Endothelial cell of umbilical vein (primary cell): ENCODE measurements at regions not wholly inside any gene's neighbourhood (a gene's known extent, or its start where the extent isn't known, plus 50 kb on each side); places are given as distances from the start of the nearest gene placed in this dataset.

Experiments
- BruUV-seq: library from RNA; stranded (reverse); fragments of 400-500 nt; replicated peaks from 2 replicates; lab custom pipeline; 2021; lab: Mats Ljungman, UMichigan
- CTCF ChIA-PET: fragments of 300-600, 350-600 bp; sonication (Branson Sonifier 250); formaldehyde crosslinking; loops from one replicate; lab custom pipeline; 2021; ENCODE audit warnings: antibody characterized with exemption, inconsistent platforms; lab: Charles Lee
- POLR2A ChIA-PET: fragments of 300-600, 350-600 bp; sonication (Branson Sonifier 250); formaldehyde crosslinking; loops from one replicate; lab custom pipeline; 2021; ENCODE audit warnings: antibody characterized with exemption, inconsistent platforms; lab: Charles Lee
- DNase-seq: peaks from one replicate; pipeline ENCODE4 v3.0.0-alpha.2; 2011; ENCODE audit warnings: low read depth, low spot score
- FAIRE-seq: peaks from 2 replicates; lab custom pipeline; 2011; peaks lifted over from hg19 to GRCh38; lab: Jason Lieb, UNC
- H2AFZ ChIP-seq: 2 replicates; pipeline ENCODE4 v1.6.0; 2012; ENCODE audit warnings: low read depth, low read length, control low read depth, inconsistent platforms
- H3K27ac ChIP-seq: 2 replicates; pipeline ENCODE4 v1.5.1; 2011; ENCODE audit warnings: low read depth, mild to moderate bottlenecking, control low read depth, low read length, moderate library complexity; ENCODE audit not compliant: insufficient read depth
- H3K27me3 ChIP-seq, 2 experiments: 2 replicates each; pipeline versions ENCODE4 v1.6.0 to v1.6.1; 2011; ENCODE audit warnings: low read length in 2 of 2, mixed read lengths in 1 of 2; ENCODE audit not compliant: control insufficient read depth in 2 of 2, insufficient read depth in 2 of 2
- H3K36me3 ChIP-seq, 2 experiments: 2 replicates in 1 of 2; 3 replicates in 1 of 2; pipeline ENCODE4 v1.5.1; 2011; ENCODE audit warnings: low read length in 2 of 2, mild to moderate bottlenecking in 1 of 2, moderate library complexity in 1 of 2; ENCODE audit not compliant: control insufficient read depth in 2 of 2, insufficient read depth in 2 of 2; ENCODE audit errors: extremely low read depth in 1 of 2
- H3K4me1 ChIP-seq: 3 replicates; pipeline ENCODE4 v1.5.1; 2011; ENCODE audit warnings: mild to moderate bottlenecking, low read length; ENCODE audit not compliant: control insufficient read depth, insufficient read depth; ENCODE audit errors: extremely low read depth
- H3K4me2 ChIP-seq: 2 replicates; pipeline ENCODE4 v1.6.1; 2011; ENCODE audit warnings: low read length, control low read depth, mixed read lengths; ENCODE audit not compliant: insufficient read depth
- H3K4me3 ChIP-seq, 3 experiments: fragments of 200-600 bp in 1 of 3; sonication (generic), shearing (Covaris generic) in 1 of 3; replicated peaks in 1 of 3; 2 replicates each; pipeline ENCODE4 v1.5.1; 2011 to 2016; ENCODE audit warnings: control low read depth in 3 of 3, low read length in 3 of 3, mild to moderate bottlenecking in 2 of 3, inconsistent platforms in 1 of 3, low read depth in 1 of 3, moderate library complexity in 1 of 3; ENCODE audit not compliant: insufficient read depth in 1 of 3
- H3K79me2 ChIP-seq: 2 replicates; pipeline ENCODE4 v1.6.0; 2012; ENCODE audit warnings: low read length, inconsistent platforms; ENCODE audit not compliant: control insufficient read depth, insufficient read depth
- H3K9ac ChIP-seq: replicated peaks from 2 replicates; pipeline ENCODE3; 2011; ENCODE audit warnings: low read length, control low read depth; ENCODE audit not compliant: insufficient read depth; ENCODE audit errors: extremely low read depth
- H3K9me1 ChIP-seq: replicated peaks from 3 replicates; pipeline ENCODE4 v1.6.0; 2011; ENCODE audit warnings: mild to moderate bottlenecking, low read length; ENCODE audit not compliant: control insufficient read depth, insufficient read depth; ENCODE audit errors: extremely low read depth
- H3K9me3 ChIP-seq: replicated peaks from 2 replicates; pipeline ENCODE4 v1.5.1; 2012; ENCODE audit warnings: low read length, inconsistent platforms; ENCODE audit not compliant: control insufficient read depth, insufficient read depth
- H4K20me1 ChIP-seq: replicated peaks from 2 replicates; pipeline ENCODE3; 2011; ENCODE audit warnings: mild to moderate bottlenecking, low read length; ENCODE audit not compliant: control insufficient read depth, insufficient read depth; ENCODE audit errors: extremely low read depth
- EZH2 ChIP-seq: IDR thresholded peaks from 2 replicates; pipeline ENCODE4 v1.6.1; 2012; ENCODE audit warnings: borderline replicate concordance, low read depth, mild to moderate bottlenecking, moderate library complexity, low read length, inconsistent platforms; ENCODE audit not compliant: severe bottlenecking
- FOS ChIP-seq: IDR thresholded peaks from 2 replicates; pipeline ENCODE4 v1.6.1; 2011; ENCODE audit warnings: mild to moderate bottlenecking, low read length, moderate library complexity, borderline replicate concordance; ENCODE audit not compliant: insufficient read depth
- GATA2 ChIP-seq: IDR thresholded peaks from 2 replicates; pipeline ENCODE4 v1.7.0; 2011; ENCODE audit warnings: low read depth, mild to moderate bottlenecking, moderate library complexity, mixed read lengths, low read length; ENCODE audit not compliant: insufficient read length, insufficient read depth
- JUN ChIP-seq: IDR thresholded peaks from 2 replicates; pipeline ENCODE4 v1.6.1; 2011; ENCODE audit warnings: borderline replicate concordance, low read depth; ENCODE audit not compliant: insufficient read length, insufficient read depth
- MAX ChIP-seq: IDR thresholded peaks from 2 replicates; pipeline ENCODE4 v1.6.1; 2011; ENCODE audit not compliant: insufficient read depth, insufficient read length
- MYC ChIP-seq: IDR thresholded peaks from one replicate; pipeline ENCODE4 v1.6.1; 2011; ENCODE audit warnings: mild to moderate bottlenecking, low read depth, low read length
- POLR2A ChIP-seq: IDR thresholded peaks from 2 replicates; pipeline ENCODE4 v1.6.1; 2012; ENCODE audit warnings: low read depth, mild to moderate bottlenecking, control low read depth, low read length
- dilution Hi-C: fragments of 300-500 bp; cut with MboI; formaldehyde crosslinking; loops from one replicate; pipeline ENCODE4 v1.15.0; 2019; ENCODE audit warnings: low sequenced_read_pairs; ENCODE audit not compliant: extremely low pct_ligation_motif_present
- intact Hi-C: fragments of 100-400 bp; cut with micrococcal nuclease; formaldehyde crosslinking; loops from one replicate; pipeline ENCODE4 v1.10.0; 2022
- TF ChIP-seq, protein P1 (sequence below), 2 donors: IDR thresholded peaks; 1 replicate in 1 of 2; 2 replicates in 1 of 2; pipeline ENCODE4 v1.5.1; 2011; ENCODE audit warnings: low read length in 2 of 2, mild to moderate bottlenecking in 2 of 2, moderate library complexity in 2 of 2, control low read depth in 1 of 2, inconsistent platforms in 1 of 2, low read depth in 1 of 2; ENCODE audit not compliant: insufficient read depth in 1 of 2; ENCODE audit errors: extremely low read depth in 1 of 2

DNA sequence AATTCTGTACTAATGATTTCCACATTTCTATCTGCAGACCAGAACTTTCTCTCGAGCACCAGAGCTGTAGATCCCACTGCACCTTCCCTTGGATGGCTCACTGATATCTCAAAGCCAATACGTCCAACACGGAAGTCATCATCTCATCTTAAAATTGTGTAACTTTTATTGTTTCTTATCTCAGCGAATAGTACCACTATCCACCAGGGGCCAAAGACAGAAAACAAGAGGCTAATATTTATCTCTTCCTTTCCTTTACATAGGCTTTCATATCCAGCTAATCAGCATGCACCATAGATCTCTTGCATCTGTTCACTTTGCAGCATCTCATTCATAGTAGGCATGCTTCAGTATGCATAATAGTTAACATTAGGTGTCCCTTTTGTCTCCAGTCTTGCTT lies 303.6 kb downstream of the PTPRC start:
- no peaks in the 10 kb centered on the region for H3K4me1 ChIP-seq
- no TSS peak for BruUV-seq
- H4K20me1 ChIP-seq = no peaks in the 10 kb centered on the region
- no peak overlapping the region for H3K4me3 ChIP-seq
- dilution Hi-C loops = no loop called here
- H3K27me3 ChIP-seq = no peaks in the 10 kb centered on the region
- no peak for FAIRE-seq
- H3K79me2 ChIP-seq = no peaks in the 10 kb centered on the region
- H3K9me1 ChIP-seq = no peaks in the 10 kb centered on the region
- H2AFZ ChIP-seq = no peak overlapping the region
- no peak for TF ChIP-seq JUN
- TF ChIP-seq, protein P1, sequence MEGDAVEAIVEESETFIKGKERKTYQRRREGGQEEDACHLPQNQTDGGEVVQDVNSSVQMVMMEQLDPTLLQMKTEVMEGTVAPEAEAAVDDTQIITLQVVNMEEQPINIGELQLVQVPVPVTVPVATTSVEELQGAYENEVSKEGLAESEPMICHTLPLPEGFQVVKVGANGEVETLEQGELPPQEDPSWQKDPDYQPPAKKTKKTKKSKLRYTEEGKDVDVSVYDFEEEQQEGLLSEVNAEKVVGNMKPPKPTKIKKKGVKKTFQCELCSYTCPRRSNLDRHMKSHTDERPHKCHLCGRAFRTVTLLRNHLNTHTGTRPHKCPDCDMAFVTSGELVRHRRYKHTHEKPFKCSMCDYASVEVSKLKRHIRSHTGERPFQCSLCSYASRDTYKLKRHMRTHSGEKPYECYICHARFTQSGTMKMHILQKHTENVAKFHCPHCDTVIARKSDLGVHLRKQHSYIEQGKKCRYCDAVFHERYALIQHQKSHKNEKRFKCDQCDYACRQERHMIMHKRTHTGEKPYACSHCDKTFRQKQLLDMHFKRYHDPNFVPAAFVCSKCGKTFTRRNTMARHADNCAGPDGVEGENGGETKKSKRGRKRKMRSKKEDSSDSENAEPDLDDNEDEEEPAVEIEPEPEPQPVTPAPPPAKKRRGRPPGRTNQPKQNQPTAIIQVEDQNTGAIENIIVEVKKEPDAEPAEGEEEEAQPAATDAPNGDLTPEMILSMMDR (IDR thresholded peaks at IDR 0.05; ENCODE audit: extremely low read depth in 1 of 2, insufficient read depth in 1 of 2, low read depth in 1 of 2, low read length in 2 of 2) = no peak
- TF ChIP-seq EZH2 = no peak
- no peak for TF ChIP-seq POLR2A
- TF ChIP-seq GATA2 = no peak
- TF ChIP-seq FOS = no peak
- TF ChIP-seq MYC = no peak
- TF ChIP-seq MAX = no peak
- intact Hi-C loops = no loop called here
- no peaks in the 10 kb centered on the region for H3K36me3 ChIP-seq
- H3K9me3 ChIP-seq = no peaks in the 10 kb centered on the region
- no peak for DNase-seq
- H3K27ac ChIP-seq = no peak overlapping the region
- POLR2A ChIA-PET = no interaction called here
- H3K9ac ChIP-seq = no peak overlapping the region
- H3K4me2 ChIP-seq = no peak overlapping the region
- CTCF ChIA-PET = no interaction called here
